T-helper 17 cell (primary cell): ENCODE measurements at regions not wholly inside any gene's neighbourhood (a gene's known extent, or its start where the extent isn't known, plus 50 kb on each side); places are given as distances from the start of the nearest gene placed in this dataset.
"Not testable (repeated sequence)": the region's sequence is repeated elsewhere in the genome, so short reads cannot be mapped to it uniquely, and the experiment has no call there.

Experiments
- ATAC-seq: fragments of 150-1000 bp; cut with Tn5 transposase; 2 replicates; pipeline ENCODE4 v1.10.0; 2021; ENCODE audit warnings: mild to moderate bottlenecking, moderate library complexity
- DNase-seq, 3 donors: peaks; one replicate each; pipeline versions ENCODE4 v3.0.0 to v3.0.0-alpha.2; 2020 to 2021
- H3K9me3 ChIP-seq: one replicate; pipeline ENCODE4 v1.7.0; 2013; ENCODE audit warnings: low read length, mild to moderate bottlenecking; ENCODE audit not compliant: control insufficient read depth, poor library complexity, severe bottlenecking
- H3K27ac Mint-ChIP-seq: one replicate; pipeline ENCODE4 v1.8.0; 2022; ENCODE audit warnings: mild to moderate bottlenecking, moderate library complexity, mixed read lengths
- H3K27me3 Mint-ChIP-seq: one replicate; pipeline ENCODE4 v1.8.0; 2022; ENCODE audit warnings: mixed read lengths
- H3K36me3 Mint-ChIP-seq: one replicate; pipeline ENCODE4 v1.8.0; 2022; ENCODE audit warnings: low read depth, mixed read lengths
- H3K4me1 Mint-ChIP-seq: one replicate; pipeline ENCODE4 v1.8.0; 2022; ENCODE audit warnings: mild to moderate bottlenecking, mixed read lengths
- H3K4me3 Mint-ChIP-seq: one replicate; pipeline ENCODE4 v1.8.0; 2022; ENCODE audit warnings: mild to moderate bottlenecking, moderate library complexity, mixed read lengths

GRCh38 chr15:34528055-34528754 lies 55.2 kb downstream of the GOLGA8B start:
- DNase-seq, H3K27me3 Mint-ChIP-seq, H3K4me1 Mint-ChIP-seq, H3K27ac Mint-ChIP-seq, ATAC-seq, H3K36me3 Mint-ChIP-seq, H3K4me3 Mint-ChIP-seq, H3K9me3 ChIP-seq: not testable (repeated sequence)

- DNase-seq, H3K9me3 ChIP-seq, H3K4me1 Mint-ChIP-seq, H3K27me3 Mint-ChIP-seq, H3K36me3 Mint-ChIP-seq, H3K4me3 Mint-ChIP-seq, ATAC-seq, H3K27ac Mint-ChIP-seq: not testable (repeated sequence)
Observed at GRCh38 chr15:34527641-34528040, 55.8 kb downstream of the GOLGA8B start.

- H3K27ac Mint-ChIP-seq, ATAC-seq, H3K36me3 Mint-ChIP-seq, H3K4me3 Mint-ChIP-seq, H3K9me3 ChIP-seq, H3K4me1 Mint-ChIP-seq, DNase-seq, H3K27me3 Mint-ChIP-seq: not testable (repeated sequence)
Observed at GRCh38 chr15:34523849-34524248, 59.6 kb downstream of the GOLGA8B start.

- not testable (repeated sequence) for DNase-seq, ATAC-seq, H3K27ac Mint-ChIP-seq, H3K27me3 Mint-ChIP-seq, H3K4me3 Mint-ChIP-seq, H3K36me3 Mint-ChIP-seq, H3K9me3 ChIP-seq, H3K4me1 Mint-ChIP-seq
Observed at GRCh38 chr15:34522601-34523000, 60.9 kb downstream of the GOLGA8B start.

- H3K27me3 Mint-ChIP-seq, H3K36me3 Mint-ChIP-seq, ATAC-seq: not testable (repeated sequence)
Observed at GRCh38 chr15:34521802-34522485, 61.5 kb downstream of the GOLGA8B start.

GRCh38 chr15:34520566-34520965 lies 62.9 kb downstream of the GOLGA8B start:
- DNase-seq (no peak), ATAC-seq (no peak)
- no peaks in the 10 kb centered on the region for H3K9me3 ChIP-seq
- no peak overlapping the region for H3K27ac Mint-ChIP-seq
- no peak overlapping the region for H3K4me3 Mint-ChIP-seq
- peaks cover 7% of the 10 kb centered on the region for H3K27me3 Mint-ChIP-seq
- H3K36me3 Mint-ChIP-seq, result no peaks in the 10 kb centered on the region
- no peaks in the 10 kb centered on the region for H3K4me1 Mint-ChIP-seq

More at GRCh38 chr15:34521802-34522485, 61.5 kb downstream of the GOLGA8B start:
- not testable (repeated sequence) for H3K4me3 Mint-ChIP-seq, DNase-seq, H3K4me1 Mint-ChIP-seq, H3K9me3 ChIP-seq, H3K27ac Mint-ChIP-seq

GRCh38 chr15:34520010-34520409 lies 63.4 kb downstream of the GOLGA8B start:
- not testable (repeated sequence) for H3K27me3 Mint-ChIP-seq, ATAC-seq

GRCh38 chr15:34514251-34514670 lies 69.2 kb downstream of the GOLGA8B start:
- H3K4me3 Mint-ChIP-seq, result peak overlapping the region; percentile 91
- peaks cover 12% of the 10 kb centered on the region for H3K4me1 Mint-ChIP-seq
- no peak overlapping the region for H3K27ac Mint-ChIP-seq
- H3K9me3 ChIP-seq, result no peaks in the 10 kb centered on the region
- H3K27me3 Mint-ChIP-seq, result peaks cover 39% of the 10 kb centered on the region
- DNase-seq (no peak), ATAC-seq (peak; percentile 67)
- H3K36me3 Mint-ChIP-seq, result peaks cover 4% of the 10 kb centered on the region

More at GRCh38 chr15:34520010-34520409, 63.4 kb downstream of the GOLGA8B start:
- not testable (repeated sequence) for H3K4me1 Mint-ChIP-seq, H3K36me3 Mint-ChIP-seq, DNase-seq, H3K27ac Mint-ChIP-seq, H3K4me3 Mint-ChIP-seq, H3K9me3 ChIP-seq

GRCh38 chr15:34512628-34513027 lies 70.8 kb downstream of the GOLGA8B start:
- ATAC-seq (no peak), DNase-seq (no peak)
- peaks cover 4% of the 10 kb centered on the region for H3K36me3 Mint-ChIP-seq
- H3K4me1 Mint-ChIP-seq, result peaks cover 12% of the 10 kb centered on the region
- peaks cover 45% of the 10 kb centered on the region for H3K27me3 Mint-ChIP-seq
- H3K9me3 ChIP-seq, result no peaks in the 10 kb centered on the region
- H3K4me3 Mint-ChIP-seq, result no peak overlapping the region
- no peak overlapping the region for H3K27ac Mint-ChIP-seq

- ATAC-seq (no peak), DNase-seq (no peak)
- Mint-ChIP-seq H3K36me3 (peaks cover 6% of the 10 kb centered on the region), H3K4me3 (no peak overlapping the region), H3K27ac (no peak overlapping the region), H3K27me3 (peaks cover 67% of the 10 kb centered on the region), H3K4me1 (peaks cover 2% of the 10 kb centered on the region)
- H3K9me3 ChIP-seq, result no peaks in the 10 kb centered on the region
Observed at GRCh38 chr15:34501131-34501530, 63.5 kb upstream of the GOLGA8A start.

- peaks cover 6% of the 10 kb centered on the region for H3K36me3 Mint-ChIP-seq
Observed at GRCh38 chr15:34496207-34496995, 58.8 kb upstream of the GOLGA8A start.

GRCh38 chr15:34495707-34496106 lies 58.1 kb upstream of the GOLGA8A start:
- H3K4me3 Mint-ChIP-seq, result peak overlapping the region; percentile 71
- not testable (repeated sequence) for H3K36me3 Mint-ChIP-seq, DNase-seq, H3K27ac Mint-ChIP-seq, H3K9me3 ChIP-seq, ATAC-seq, H3K4me1 Mint-ChIP-seq
- peaks cover 65% of the 10 kb centered on the region for H3K27me3 Mint-ChIP-seq

More at GRCh38 chr15:34496207-34496995, 58.8 kb upstream of the GOLGA8A start:
- Mint-ChIP-seq H3K27me3 (peaks cover 65% of the 10 kb centered on the region), H3K27ac (no peak overlapping the region), H3K4me1 (peaks cover 4% of the 10 kb centered on the region), H3K4me3 (no peak overlapping the region)
- DNase-seq, result no peak
- no peak for ATAC-seq
- H3K9me3 ChIP-seq, result peaks cover 5% of the 10 kb centered on the region

GRCh38 chr15:34494084-34494399 lies 56.4 kb upstream of the GOLGA8A start:
- peaks cover 7% of the 10 kb centered on the region for H3K9me3 ChIP-seq
- Mint-ChIP-seq H3K36me3 (peaks cover under 1% of the 10 kb centered on the region), H3K27ac (no peak overlapping the region), H3K4me3 (no peak overlapping the region), H3K4me1 (peaks cover 3% of the 10 kb centered on the region), H3K27me3 (peaks cover 57% of the 10 kb centered on the region)
- no peak for DNase-seq
- no peak for ATAC-seq
